ENCODE measurements at regions not wholly inside any gene's neighbourhood (a gene's known extent, or its start where the extent isn't known, plus 50 kb on each side); places are given as distances from the start of the nearest gene placed in this dataset.

- WGBS (ENCODE audit: insufficient coverage): no CpG with 5 or more reads among the region's 2 CpGs
- Histone ChIP-seq H3K9me3 (replicated peaks in 1 of 2; ENCODE audit: control insufficient read depth in 1 of 2, insufficient read depth in 1 of 2, low read length in 2 of 2) (no peaks in the 10 kb centered on the region), H3K9ac (ENCODE audit: insufficient read depth, low read length, poor library complexity, severe bottlenecking) (no peak overlapping the region), H3K27me3 (ENCODE audit: control insufficient read depth in 2 of 2, insufficient read depth in 2 of 2, low read length in 2 of 2) (peaks cover 0 to 10% of the 10 kb centered on the region in 2 donors), H3K79me2 (ENCODE audit: insufficient read depth, low read length) (no peaks in the 10 kb centered on the region), H3K36me3 (replicated peaks in 1 of 2; ENCODE audit: control insufficient read depth in 1 of 2, insufficient read depth in 2 of 2, low read length in 2 of 2) (no peaks in the 10 kb centered on the region), H3K4me1 (ENCODE audit: control insufficient read depth in 1 of 2, insufficient read depth in 2 of 2, low read length in 2 of 2) (no peaks in the 10 kb centered on the region), H4K20me1 (ENCODE audit: insufficient read depth, low read length) (no peaks in the 10 kb centered on the region), H2AFZ (ENCODE audit: insufficient read depth, low read depth, low read length, poor library complexity, severe bottlenecking) (no peak overlapping the region), H3K4me2 (replicated peaks; ENCODE audit: extremely low read depth, low read length, poor library complexity, severe bottlenecking) (no peak overlapping the region), H3K4me3 (replicated peaks in 1 of 3; ENCODE audit: low read depth in 2 of 3, low read length in 3 of 3) (no peak overlapping the region), H3K27ac (ENCODE audit: low read depth in 1 of 2, low read length in 2 of 2) (no peak overlapping the region)
- intact Hi-C loops (cut with micrococcal nuclease): no loop called here
- TF ChIP-seq, protein P1, sequence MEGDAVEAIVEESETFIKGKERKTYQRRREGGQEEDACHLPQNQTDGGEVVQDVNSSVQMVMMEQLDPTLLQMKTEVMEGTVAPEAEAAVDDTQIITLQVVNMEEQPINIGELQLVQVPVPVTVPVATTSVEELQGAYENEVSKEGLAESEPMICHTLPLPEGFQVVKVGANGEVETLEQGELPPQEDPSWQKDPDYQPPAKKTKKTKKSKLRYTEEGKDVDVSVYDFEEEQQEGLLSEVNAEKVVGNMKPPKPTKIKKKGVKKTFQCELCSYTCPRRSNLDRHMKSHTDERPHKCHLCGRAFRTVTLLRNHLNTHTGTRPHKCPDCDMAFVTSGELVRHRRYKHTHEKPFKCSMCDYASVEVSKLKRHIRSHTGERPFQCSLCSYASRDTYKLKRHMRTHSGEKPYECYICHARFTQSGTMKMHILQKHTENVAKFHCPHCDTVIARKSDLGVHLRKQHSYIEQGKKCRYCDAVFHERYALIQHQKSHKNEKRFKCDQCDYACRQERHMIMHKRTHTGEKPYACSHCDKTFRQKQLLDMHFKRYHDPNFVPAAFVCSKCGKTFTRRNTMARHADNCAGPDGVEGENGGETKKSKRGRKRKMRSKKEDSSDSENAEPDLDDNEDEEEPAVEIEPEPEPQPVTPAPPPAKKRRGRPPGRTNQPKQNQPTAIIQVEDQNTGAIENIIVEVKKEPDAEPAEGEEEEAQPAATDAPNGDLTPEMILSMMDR (IDR thresholded peaks at IDR 0.05): no peak
- no peak overlapping the region for H3K4me3 Mint-ChIP-seq
- no peak overlapping the region for H3K27ac Mint-ChIP-seq
- DNase-seq: no peak
- peaks cover 3 to 8% (median 3%) of the 10 kb centered on the region in 3 donors for H3K27me3 Mint-ChIP-seq (ENCODE audit: low read depth in 3 of 3)
- H3K9me3 Mint-ChIP-seq: no peaks in the 10 kb centered on the region
- no peaks in the 10 kb centered on the region for H3K4me1 Mint-ChIP-seq
- H3K36me3 Mint-ChIP-seq: no peaks in the 10 kb centered on the region
Observed at GRCh38 chr3:124209426-124209825, 217.5 kb upstream of the ROPN1 start.

DNA sequence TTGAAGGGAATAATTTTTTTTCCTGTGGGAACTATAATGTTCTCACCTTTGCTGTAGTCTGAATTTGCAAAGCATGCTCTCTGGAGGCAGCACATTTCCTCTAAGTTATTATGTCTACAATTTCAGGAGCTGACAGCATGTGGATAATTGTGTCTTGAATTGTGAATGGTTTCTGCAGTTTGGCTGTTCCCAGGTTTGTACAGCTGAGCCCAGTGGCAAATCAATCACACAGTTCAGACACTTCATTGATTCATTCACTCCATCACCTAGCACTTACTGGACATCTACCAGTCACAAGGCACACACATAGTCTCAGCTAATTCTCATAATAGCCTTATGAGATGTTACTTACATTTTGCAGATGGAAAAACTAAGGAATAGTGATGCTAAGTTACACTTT is 219.0 kb upstream of the ROPN1 start:
- Histone ChIP-seq H4K20me1 (ENCODE audit: insufficient read depth, low read length) (no peaks in the 10 kb centered on the region), H3K36me3 (replicated peaks in 1 of 2; ENCODE audit: control insufficient read depth in 1 of 2, insufficient read depth in 2 of 2, low read length in 2 of 2) (no peaks in the 10 kb centered on the region), H3K9ac (ENCODE audit: insufficient read depth, low read length, poor library complexity, severe bottlenecking) (no peak overlapping the region), H3K4me1 (ENCODE audit: control insufficient read depth in 1 of 2, insufficient read depth in 2 of 2, low read length in 2 of 2) (no peaks in the 10 kb centered on the region), H3K27ac (ENCODE audit: low read depth in 1 of 2, low read length in 2 of 2) (no peak overlapping the region), H3K9me3 (replicated peaks in 1 of 2; ENCODE audit: control insufficient read depth in 1 of 2, insufficient read depth in 1 of 2, low read length in 2 of 2) (no peaks in the 10 kb centered on the region), H3K79me2 (ENCODE audit: insufficient read depth, low read length) (no peaks in the 10 kb centered on the region), H3K4me3 (replicated peaks in 1 of 3; ENCODE audit: low read depth in 2 of 3, low read length in 3 of 3) (no peak overlapping the region), H2AFZ (ENCODE audit: insufficient read depth, low read depth, low read length, poor library complexity, severe bottlenecking) (no peak overlapping the region), H3K27me3 (ENCODE audit: control insufficient read depth in 2 of 2, insufficient read depth in 2 of 2, low read length in 2 of 2) (peaks cover 0 to 7% of the 10 kb centered on the region in 2 donors), H3K4me2 (replicated peaks; ENCODE audit: extremely low read depth, low read length, poor library complexity, severe bottlenecking) (no peak overlapping the region)
- intact Hi-C loops (cut with micrococcal nuclease): no loop called here
- no peaks in the 10 kb centered on the region for H3K4me1 Mint-ChIP-seq
- TF ChIP-seq, protein P1 (IDR thresholded peaks at IDR 0.05): no peak
- no peaks in the 10 kb centered on the region for H3K36me3 Mint-ChIP-seq
- DNase-seq: no peak
- no peak overlapping the region for H3K4me3 Mint-ChIP-seq
- H3K27me3 Mint-ChIP-seq (ENCODE audit: low read depth in 3 of 3): peaks cover 0 to 7% (median 3%) of the 10 kb centered on the region in 3 donors
- H3K27ac Mint-ChIP-seq: no peak overlapping the region
- no peaks in the 10 kb centered on the region for H3K9me3 Mint-ChIP-seq

Data from CD14-positive monocyte (primary cell).